Endothelial cell of umbilical vein (primary cell): ENCODE measurements at regions not wholly inside any gene's neighbourhood (a gene's known extent, or its start where the extent isn't known, plus 50 kb on each side); places are given as distances from the start of the nearest gene placed in this dataset.

Source experiments
- BruUV-seq: library from RNA; stranded (reverse); fragments of 400-500 nt; replicated peaks from 2 replicates; lab custom pipeline; 2021; lab: Mats Ljungman, UMichigan
- CTCF ChIA-PET: fragments of 300-600, 350-600 bp; sonication (Branson Sonifier 250); formaldehyde crosslinking; loops from one replicate; lab custom pipeline; 2021; ENCODE audit warnings: antibody characterized with exemption, inconsistent platforms; lab: Charles Lee
- POLR2A ChIA-PET: fragments of 300-600, 350-600 bp; sonication (Branson Sonifier 250); formaldehyde crosslinking; loops from one replicate; lab custom pipeline; 2021; ENCODE audit warnings: antibody characterized with exemption, inconsistent platforms; lab: Charles Lee
- DNase-seq: peaks from one replicate; pipeline ENCODE4 v3.0.0-alpha.2; 2011; ENCODE audit warnings: low read depth, low spot score
- FAIRE-seq: peaks from 2 replicates; lab custom pipeline; 2011; peaks lifted over from hg19 to GRCh38; lab: Jason Lieb, UNC
- H2AFZ ChIP-seq: 2 replicates; pipeline ENCODE4 v1.6.0; 2012; ENCODE audit warnings: low read depth, low read length, control low read depth, inconsistent platforms
- H3K27ac ChIP-seq: 2 replicates; pipeline ENCODE4 v1.5.1; 2011; ENCODE audit warnings: low read depth, mild to moderate bottlenecking, control low read depth, low read length, moderate library complexity; ENCODE audit not compliant: insufficient read depth
- H3K27me3 ChIP-seq, 2 experiments: 2 replicates each; pipeline versions ENCODE4 v1.6.0 to v1.6.1; 2011; ENCODE audit warnings: low read length in 2 of 2, mixed read lengths in 1 of 2; ENCODE audit not compliant: control insufficient read depth in 2 of 2, insufficient read depth in 2 of 2
- H3K36me3 ChIP-seq, 2 experiments: 2 replicates in 1 of 2; 3 replicates in 1 of 2; pipeline ENCODE4 v1.5.1; 2011; ENCODE audit warnings: low read length in 2 of 2, mild to moderate bottlenecking in 1 of 2, moderate library complexity in 1 of 2; ENCODE audit not compliant: control insufficient read depth in 2 of 2, insufficient read depth in 2 of 2; ENCODE audit errors: extremely low read depth in 1 of 2
- H3K4me1 ChIP-seq: 3 replicates; pipeline ENCODE4 v1.5.1; 2011; ENCODE audit warnings: mild to moderate bottlenecking, low read length; ENCODE audit not compliant: control insufficient read depth, insufficient read depth; ENCODE audit errors: extremely low read depth
- H3K4me2 ChIP-seq: 2 replicates; pipeline ENCODE4 v1.6.1; 2011; ENCODE audit warnings: low read length, control low read depth, mixed read lengths; ENCODE audit not compliant: insufficient read depth
- H3K4me3 ChIP-seq, 3 experiments: fragments of 200-600 bp in 1 of 3; sonication (generic), shearing (Covaris generic) in 1 of 3; replicated peaks in 1 of 3; 2 replicates each; pipeline ENCODE4 v1.5.1; 2011 to 2016; ENCODE audit warnings: control low read depth in 3 of 3, low read length in 3 of 3, mild to moderate bottlenecking in 2 of 3, inconsistent platforms in 1 of 3, low read depth in 1 of 3, moderate library complexity in 1 of 3; ENCODE audit not compliant: insufficient read depth in 1 of 3
- H3K79me2 ChIP-seq: 2 replicates; pipeline ENCODE4 v1.6.0; 2012; ENCODE audit warnings: low read length, inconsistent platforms; ENCODE audit not compliant: control insufficient read depth, insufficient read depth
- H3K9ac ChIP-seq: replicated peaks from 2 replicates; pipeline ENCODE3; 2011; ENCODE audit warnings: low read length, control low read depth; ENCODE audit not compliant: insufficient read depth; ENCODE audit errors: extremely low read depth
- H3K9me1 ChIP-seq: replicated peaks from 3 replicates; pipeline ENCODE4 v1.6.0; 2011; ENCODE audit warnings: mild to moderate bottlenecking, low read length; ENCODE audit not compliant: control insufficient read depth, insufficient read depth; ENCODE audit errors: extremely low read depth
- H3K9me3 ChIP-seq: replicated peaks from 2 replicates; pipeline ENCODE4 v1.5.1; 2012; ENCODE audit warnings: low read length, inconsistent platforms; ENCODE audit not compliant: control insufficient read depth, insufficient read depth
- H4K20me1 ChIP-seq: replicated peaks from 2 replicates; pipeline ENCODE3; 2011; ENCODE audit warnings: mild to moderate bottlenecking, low read length; ENCODE audit not compliant: control insufficient read depth, insufficient read depth; ENCODE audit errors: extremely low read depth
- CTCF ChIP-seq, 2 donors: IDR thresholded peaks; 1 replicate in 1 of 2; 2 replicates in 1 of 2; pipeline ENCODE4 v1.5.1; 2011; ENCODE audit warnings: low read length in 2 of 2, mild to moderate bottlenecking in 2 of 2, moderate library complexity in 2 of 2, control low read depth in 1 of 2, inconsistent platforms in 1 of 2, low read depth in 1 of 2; ENCODE audit not compliant: insufficient read depth in 1 of 2; ENCODE audit errors: extremely low read depth in 1 of 2
- EZH2 ChIP-seq: IDR thresholded peaks from 2 replicates; pipeline ENCODE4 v1.6.1; 2012; ENCODE audit warnings: borderline replicate concordance, low read depth, mild to moderate bottlenecking, moderate library complexity, low read length, inconsistent platforms; ENCODE audit not compliant: severe bottlenecking
- FOS ChIP-seq: IDR thresholded peaks from 2 replicates; pipeline ENCODE4 v1.6.1; 2011; ENCODE audit warnings: mild to moderate bottlenecking, low read length, moderate library complexity, borderline replicate concordance; ENCODE audit not compliant: insufficient read depth
- GATA2 ChIP-seq: IDR thresholded peaks from 2 replicates; pipeline ENCODE4 v1.7.0; 2011; ENCODE audit warnings: low read depth, mild to moderate bottlenecking, moderate library complexity, mixed read lengths, low read length; ENCODE audit not compliant: insufficient read length, insufficient read depth
- JUN ChIP-seq: IDR thresholded peaks from 2 replicates; pipeline ENCODE4 v1.6.1; 2011; ENCODE audit warnings: borderline replicate concordance, low read depth; ENCODE audit not compliant: insufficient read length, insufficient read depth
- MAX ChIP-seq: IDR thresholded peaks from 2 replicates; pipeline ENCODE4 v1.6.1; 2011; ENCODE audit not compliant: insufficient read depth, insufficient read length
- MYC ChIP-seq: IDR thresholded peaks from one replicate; pipeline ENCODE4 v1.6.1; 2011; ENCODE audit warnings: mild to moderate bottlenecking, low read depth, low read length
- POLR2A ChIP-seq: IDR thresholded peaks from 2 replicates; pipeline ENCODE4 v1.6.1; 2012; ENCODE audit warnings: low read depth, mild to moderate bottlenecking, control low read depth, low read length
- POLR2AphosphoS5 ChIP-seq: IDR thresholded peaks from 2 replicates; pipeline ENCODE4 v1.6.1; 2012; ENCODE audit warnings: low read depth, mild to moderate bottlenecking, control low read depth, low read length, moderate library complexity; ENCODE audit not compliant: insufficient read depth
- dilution Hi-C: fragments of 300-500 bp; cut with MboI; formaldehyde crosslinking; loops from one replicate; pipeline ENCODE4 v1.15.0; 2019; ENCODE audit warnings: low sequenced_read_pairs; ENCODE audit not compliant: extremely low pct_ligation_motif_present
- intact Hi-C: fragments of 100-400 bp; cut with micrococcal nuclease; formaldehyde crosslinking; loops from one replicate; pipeline ENCODE4 v1.10.0; 2022

- DNase-seq (no peak), FAIRE-seq (no peak)
- CTCF ChIA-PET, result no interaction called here
- intact Hi-C loops (no loop called here), dilution Hi-C loops (no loop called here)
- H3K27ac ChIP-seq, result no peak overlapping the region
- no TSS peak for BruUV-seq
- no peaks in the 10 kb centered on the region for H3K79me2 ChIP-seq
- H2AFZ ChIP-seq, result no peak overlapping the region
- peaks cover 0 to 3% of the 10 kb centered on the region in 2 experiments for H3K27me3 ChIP-seq
- POLR2A ChIA-PET, result no interaction called here
- H3K4me2 ChIP-seq, result no peak overlapping the region
- no peak overlapping the region for H3K9ac ChIP-seq
- H4K20me1 ChIP-seq, result no peaks in the 10 kb centered on the region
- no peak overlapping the region for H3K4me3 ChIP-seq
- no peaks in the 10 kb centered on the region for H3K9me3 ChIP-seq
- no peaks in the 10 kb centered on the region for H3K4me1 ChIP-seq
- TF ChIP-seq EZH2, result no peak
- TF ChIP-seq POLR2A, result no peak
- TF ChIP-seq FOS, result no peak
- no peak for TF ChIP-seq POLR2AphosphoS5
- no peak for TF ChIP-seq CTCF (IDR thresholded peaks at IDR 0.05; ENCODE audit: extremely low read depth in 1 of 2, insufficient read depth in 1 of 2, low read depth in 1 of 2, low read length in 2 of 2)
- H3K36me3 ChIP-seq, result no peaks in the 10 kb centered on the region
- H3K9me1 ChIP-seq, result no peaks in the 10 kb centered on the region
Measured at GRCh38 chr2:226664661-226665060, 135.0 kb downstream of the IRS1 start.

- H3K4me3 ChIP-seq, result no peak overlapping the region
- H2AFZ ChIP-seq, result no peak overlapping the region
- no peak overlapping the region for H3K4me2 ChIP-seq
- dilution Hi-C loops, result no loop called here
- ChIA-PET CTCF (no interaction called here), POLR2A (no interaction called here)
- no peak overlapping the region for H3K27ac ChIP-seq
- no peaks in the 10 kb centered on the region for H3K79me2 ChIP-seq
- H3K9ac ChIP-seq, result no peak overlapping the region
- BruUV-seq, result no TSS peak
- DNase-seq (no peak), FAIRE-seq (no peak)
- no peaks in the 10 kb centered on the region for H3K36me3 ChIP-seq
- no peak for TF ChIP-seq EZH2
- TF ChIP-seq MAX, result no peak
- no peak for TF ChIP-seq POLR2AphosphoS5
- no peak for TF ChIP-seq CTCF (IDR thresholded peaks at IDR 0.05; ENCODE audit: extremely low read depth in 1 of 2, insufficient read depth in 1 of 2, low read depth in 1 of 2, low read length in 2 of 2)
- no peak for TF ChIP-seq MYC
- TF ChIP-seq FOS, result no peak
- no peak for TF ChIP-seq POLR2A
- no peak for TF ChIP-seq JUN
- TF ChIP-seq GATA2, result no peak
- H3K9me3 ChIP-seq, result no peaks in the 10 kb centered on the region
- peaks cover 2 to 5% of the 10 kb centered on the region in 2 experiments for H3K27me3 ChIP-seq
- H3K9me1 ChIP-seq, result no peaks in the 10 kb centered on the region
- H4K20me1 ChIP-seq, result no peaks in the 10 kb centered on the region
- intact Hi-C loops, result no loop called here
- no peaks in the 10 kb centered on the region for H3K4me1 ChIP-seq
Measured at GRCh38 chr2:226664140-226664539, 135.5 kb downstream of the IRS1 start.
